ENCODE measurements at regions not wholly inside any gene's neighbourhood (a gene's known extent, or its start where the extent isn't known, plus 50 kb on each side); places are given as distances from the start of the nearest gene placed in this dataset.

GRCh38 chr5:42924226-42924625 is 112.5 kb upstream of the SELENOP start:
- no peaks in the 10 kb centered on the region for H3K27me3 ChIP-seq (ENCODE audit: control insufficient read depth, insufficient read depth, low read length)
- H3K36me3 ChIP-seq (ENCODE audit: control insufficient read depth, insufficient read depth, low read length): no peaks in the 10 kb centered on the region

GRCh38 chr5:42923710-42924109 is 112.0 kb upstream of the SELENOP start:
- Histone ChIP-seq H3K4me3 (ENCODE audit: low read depth, low read length) (no peak overlapping the region), H3K4me1 (ENCODE audit: control insufficient read depth, insufficient read depth, low read length) (no peaks in the 10 kb centered on the region), H3K9ac (ENCODE audit: low read depth, low read length) (no peak overlapping the region), H3K9me3 (ENCODE audit: control insufficient read depth, insufficient read depth, low read length) (no peaks in the 10 kb centered on the region), H3K36me3 (ENCODE audit: control insufficient read depth, insufficient read depth, low read length) (no peaks in the 10 kb centered on the region), H3K27me3 (ENCODE audit: control insufficient read depth, insufficient read depth, low read length) (no peaks in the 10 kb centered on the region), H3K27ac (ENCODE audit: low read depth, low read length) (no peak overlapping the region)

More at GRCh38 chr5:42924226-42924625, 112.5 kb upstream of the SELENOP start:
- Histone ChIP-seq H3K4me1 (ENCODE audit: control insufficient read depth, insufficient read depth, low read length) (no peaks in the 10 kb centered on the region), H3K27ac (ENCODE audit: low read depth, low read length) (no peak overlapping the region), H3K9ac (ENCODE audit: low read depth, low read length) (no peak overlapping the region), H3K9me3 (ENCODE audit: control insufficient read depth, insufficient read depth, low read length) (no peaks in the 10 kb centered on the region), H3K4me3 (ENCODE audit: low read depth, low read length) (no peak overlapping the region)

GRCh38 chr5:42919600-42919999 is 107.9 kb upstream of the SELENOP start:
- no peak overlapping the region for H3K9ac ChIP-seq (ENCODE audit: low read depth, low read length)
- H3K27me3 ChIP-seq (ENCODE audit: control insufficient read depth, insufficient read depth, low read length): no peaks in the 10 kb centered on the region; the same call in 1 of the 2 replicates
- no peaks in the 10 kb centered on the region for H3K9me3 ChIP-seq (ENCODE audit: control insufficient read depth, insufficient read depth, low read length)
- H3K4me1 ChIP-seq (ENCODE audit: control insufficient read depth, insufficient read depth, low read length): no peaks in the 10 kb centered on the region
- H3K36me3 ChIP-seq (ENCODE audit: control insufficient read depth, insufficient read depth, low read length): no peaks in the 10 kb centered on the region
- H3K4me3 ChIP-seq (ENCODE audit: low read depth, low read length): no peak overlapping the region
- H3K27ac ChIP-seq (ENCODE audit: low read depth, low read length): no peak overlapping the region

GRCh38 chr5:42915306-42915866 is 103.7 kb upstream of the SELENOP start:
- H3K9ac ChIP-seq (ENCODE audit: low read depth, low read length): no peak overlapping the region
- H3K36me3 ChIP-seq (ENCODE audit: control insufficient read depth, insufficient read depth, low read length): no peaks in the 10 kb centered on the region
- no peaks in the 10 kb centered on the region for H3K4me1 ChIP-seq (ENCODE audit: control insufficient read depth, insufficient read depth, low read length)
- no peak overlapping the region for H3K27ac ChIP-seq (ENCODE audit: low read depth, low read length)
- no peak overlapping the region for H3K4me3 ChIP-seq (ENCODE audit: low read depth, low read length)
- H3K27me3 ChIP-seq (ENCODE audit: control insufficient read depth, insufficient read depth, low read length): no peaks in the 10 kb centered on the region; the same call in 1 of the 2 replicates
- H3K9me3 ChIP-seq (ENCODE audit: control insufficient read depth, insufficient read depth, low read length): no peaks in the 10 kb centered on the region

GRCh38 chr5:42912184-42912798 is 100.6 kb upstream of the SELENOP start:
- Histone ChIP-seq H3K27ac (ENCODE audit: low read depth, low read length) (no peak overlapping the region), H3K4me1 (ENCODE audit: control insufficient read depth, insufficient read depth, low read length) (no peaks in the 10 kb centered on the region), H3K9ac (ENCODE audit: low read depth, low read length) (no peak overlapping the region), H3K9me3 (ENCODE audit: control insufficient read depth, insufficient read depth, low read length) (no peaks in the 10 kb centered on the region), H3K27me3 (ENCODE audit: control insufficient read depth, insufficient read depth, low read length) (peaks cover 21% of the 10 kb centered on the region), H3K36me3 (ENCODE audit: control insufficient read depth, insufficient read depth, low read length) (no peaks in the 10 kb centered on the region), H3K4me3 (ENCODE audit: low read depth, low read length) (no peak overlapping the region)

GRCh38 chr5:42908509-42909488 is 97.1 kb upstream of the SELENOP start:
- H3K4me3 ChIP-seq (ENCODE audit: low read depth, low read length): peak overlapping the region; percentile 63
- no peak overlapping the region for H3K9ac ChIP-seq (ENCODE audit: low read depth, low read length)
- H3K27ac ChIP-seq (ENCODE audit: low read depth, low read length): no peak overlapping the region
- peaks cover 34% of the 10 kb centered on the region for H3K27me3 ChIP-seq (ENCODE audit: control insufficient read depth, insufficient read depth, low read length)
- no peaks in the 10 kb centered on the region for H3K9me3 ChIP-seq (ENCODE audit: control insufficient read depth, insufficient read depth, low read length)
- no peaks in the 10 kb centered on the region for H3K36me3 ChIP-seq (ENCODE audit: control insufficient read depth, insufficient read depth, low read length)
- no peaks in the 10 kb centered on the region for H3K4me1 ChIP-seq (ENCODE audit: control insufficient read depth, insufficient read depth, low read length)

- peak overlapping the region; percentile 63 for H3K4me3 ChIP-seq (ENCODE audit: low read depth, low read length)
- no peaks in the 10 kb centered on the region for H3K9me3 ChIP-seq (ENCODE audit: control insufficient read depth, insufficient read depth, low read length)
- peaks cover 34% of the 10 kb centered on the region for H3K27me3 ChIP-seq (ENCODE audit: control insufficient read depth, insufficient read depth, low read length)
- H3K36me3 ChIP-seq (ENCODE audit: control insufficient read depth, insufficient read depth, low read length): no peaks in the 10 kb centered on the region
- H3K4me1 ChIP-seq (ENCODE audit: control insufficient read depth, insufficient read depth, low read length): no peaks in the 10 kb centered on the region
- H3K27ac ChIP-seq (ENCODE audit: low read depth, low read length): no peak overlapping the region
- H3K9ac ChIP-seq (ENCODE audit: low read depth, low read length): no peak overlapping the region
Observed at GRCh38 chr5:42908086-42908485, 96.4 kb upstream of the SELENOP start.

GRCh38 chr5:42905827-42906226 is 94.1 kb upstream of the SELENOP start:
- H3K9ac ChIP-seq (ENCODE audit: low read depth, low read length): no peak overlapping the region
- no peak overlapping the region for H3K4me3 ChIP-seq (ENCODE audit: low read depth, low read length)

GRCh38 chr5:42900734-42901133 is 89.0 kb upstream of the SELENOP start:
- H3K36me3 ChIP-seq (ENCODE audit: control insufficient read depth, insufficient read depth, low read length): no peaks in the 10 kb centered on the region
- no peak overlapping the region for H3K9ac ChIP-seq (ENCODE audit: low read depth, low read length)
- no peaks in the 10 kb centered on the region for H3K27me3 ChIP-seq (ENCODE audit: control insufficient read depth, insufficient read depth, low read length)
- H3K9me3 ChIP-seq (ENCODE audit: control insufficient read depth, insufficient read depth, low read length): no peaks in the 10 kb centered on the region
- no peak overlapping the region for H3K4me3 ChIP-seq (ENCODE audit: low read depth, low read length)
- H3K4me1 ChIP-seq (ENCODE audit: control insufficient read depth, insufficient read depth, low read length): no peaks in the 10 kb centered on the region
- no peak overlapping the region for H3K27ac ChIP-seq (ENCODE audit: low read depth, low read length)

More at GRCh38 chr5:42905827-42906226, 94.1 kb upstream of the SELENOP start:
- Histone ChIP-seq H3K36me3 (ENCODE audit: control insufficient read depth, insufficient read depth, low read length) (no peaks in the 10 kb centered on the region), H3K9me3 (ENCODE audit: control insufficient read depth, insufficient read depth, low read length) (no peaks in the 10 kb centered on the region), H3K4me1 (ENCODE audit: control insufficient read depth, insufficient read depth, low read length) (no peaks in the 10 kb centered on the region), H3K27ac (ENCODE audit: low read depth, low read length) (no peak overlapping the region), H3K27me3 (ENCODE audit: control insufficient read depth, insufficient read depth, low read length) (peaks cover 34% of the 10 kb centered on the region)

GRCh38 chr5:42898760-42899159 is 87.1 kb upstream of the SELENOP start:
- H3K36me3 ChIP-seq (ENCODE audit: control insufficient read depth, insufficient read depth, low read length): no peaks in the 10 kb centered on the region
- H3K9ac ChIP-seq (ENCODE audit: low read depth, low read length): no peak overlapping the region
- H3K27ac ChIP-seq (ENCODE audit: low read depth, low read length): no peak overlapping the region
- no peaks in the 10 kb centered on the region for H3K9me3 ChIP-seq (ENCODE audit: control insufficient read depth, insufficient read depth, low read length)
- no peaks in the 10 kb centered on the region for H3K27me3 ChIP-seq (ENCODE audit: control insufficient read depth, insufficient read depth, low read length)
- H3K4me1 ChIP-seq (ENCODE audit: control insufficient read depth, insufficient read depth, low read length): no peaks in the 10 kb centered on the region
- no peak overlapping the region for H3K4me3 ChIP-seq (ENCODE audit: low read depth, low read length)

- Histone ChIP-seq H3K9ac (ENCODE audit: low read depth, low read length) (no peak overlapping the region), H3K27ac (ENCODE audit: low read depth, low read length) (no peak overlapping the region), H3K9me3 (ENCODE audit: control insufficient read depth, insufficient read depth, low read length) (no peaks in the 10 kb centered on the region), H3K4me1 (ENCODE audit: control insufficient read depth, insufficient read depth, low read length) (no peaks in the 10 kb centered on the region), H3K4me3 (ENCODE audit: low read depth, low read length) (no peak overlapping the region), H3K27me3 (ENCODE audit: control insufficient read depth, insufficient read depth, low read length) (no peaks in the 10 kb centered on the region), H3K36me3 (ENCODE audit: control insufficient read depth, insufficient read depth, low read length) (no peaks in the 10 kb centered on the region)
Observed at GRCh38 chr5:42896523-42896922, 84.8 kb upstream of the SELENOP start.

Data from HUES48 (cell line).